ENCODE measurements at regions not wholly inside any gene's neighbourhood (a gene's known extent, or its start where the extent isn't known, plus 50 kb on each side); places are given as distances from the start of the nearest gene placed in this dataset.

DNA sequence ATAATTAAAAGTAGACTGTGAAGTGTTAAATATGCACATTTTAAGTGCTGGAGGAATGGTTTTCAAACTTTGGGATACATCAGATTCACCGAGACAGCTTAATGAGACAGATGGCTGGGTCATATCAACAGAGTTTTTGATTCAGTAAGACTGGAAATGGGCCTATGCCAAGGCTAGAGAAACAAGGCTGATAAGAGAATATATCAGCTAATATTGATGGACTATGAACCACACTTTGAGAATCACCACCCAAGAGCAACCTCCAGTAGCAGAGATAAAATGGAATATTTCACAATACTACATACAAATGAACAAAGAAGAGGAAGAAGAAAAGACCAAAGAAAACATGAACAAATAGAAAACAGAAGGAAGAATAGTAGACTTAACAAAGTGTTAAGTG, 450.2 kb upstream of the KLHL29 start:
- TF ChIP-seq, protein P1, sequence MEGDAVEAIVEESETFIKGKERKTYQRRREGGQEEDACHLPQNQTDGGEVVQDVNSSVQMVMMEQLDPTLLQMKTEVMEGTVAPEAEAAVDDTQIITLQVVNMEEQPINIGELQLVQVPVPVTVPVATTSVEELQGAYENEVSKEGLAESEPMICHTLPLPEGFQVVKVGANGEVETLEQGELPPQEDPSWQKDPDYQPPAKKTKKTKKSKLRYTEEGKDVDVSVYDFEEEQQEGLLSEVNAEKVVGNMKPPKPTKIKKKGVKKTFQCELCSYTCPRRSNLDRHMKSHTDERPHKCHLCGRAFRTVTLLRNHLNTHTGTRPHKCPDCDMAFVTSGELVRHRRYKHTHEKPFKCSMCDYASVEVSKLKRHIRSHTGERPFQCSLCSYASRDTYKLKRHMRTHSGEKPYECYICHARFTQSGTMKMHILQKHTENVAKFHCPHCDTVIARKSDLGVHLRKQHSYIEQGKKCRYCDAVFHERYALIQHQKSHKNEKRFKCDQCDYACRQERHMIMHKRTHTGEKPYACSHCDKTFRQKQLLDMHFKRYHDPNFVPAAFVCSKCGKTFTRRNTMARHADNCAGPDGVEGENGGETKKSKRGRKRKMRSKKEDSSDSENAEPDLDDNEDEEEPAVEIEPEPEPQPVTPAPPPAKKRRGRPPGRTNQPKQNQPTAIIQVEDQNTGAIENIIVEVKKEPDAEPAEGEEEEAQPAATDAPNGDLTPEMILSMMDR (conservative IDR thresholded peaks at IDR 0.05 in 1 of 2, IDR thresholded peaks at IDR 0.05 in 1 of 2; ENCODE audit: low read depth in 1 of 2, low read length in 2 of 2) = no peak
- TF ChIP-seq EZH2 (IDR thresholded peaks at IDR 0.05; ENCODE audit: low read length, missing control alignments) = no peak
